ENCODE measurements at regions not wholly inside any gene's neighbourhood (a gene's known extent, or its start where the extent isn't known, plus 50 kb on each side); places are given as distances from the start of the nearest gene placed in this dataset.
A peak's percentile ranks its signal among the peaks of the same experiment; 100 is the strongest.

DNA sequence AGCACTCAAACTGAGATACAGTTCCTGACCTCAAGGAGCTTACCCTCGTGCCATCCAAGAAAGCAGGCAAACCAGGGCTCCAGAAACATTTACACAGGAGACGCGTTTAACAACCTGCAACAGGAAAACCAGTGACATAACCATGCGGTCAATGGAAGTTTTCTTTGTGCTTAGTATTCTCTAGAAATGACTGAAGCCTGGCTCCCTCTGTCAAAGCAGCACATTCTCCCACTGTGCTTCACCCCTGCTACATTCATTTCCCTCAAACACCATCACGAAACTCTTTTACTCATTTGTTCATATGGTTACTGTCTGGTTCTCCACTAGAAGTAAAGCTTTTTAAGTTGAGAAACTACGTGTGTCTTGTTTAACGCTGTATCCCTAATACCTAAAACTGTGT, 161.3 kb upstream of the CCND2 start (continued):
- TF ChIP-seq EED (IDR thresholded peaks at IDR 0.05; ENCODE audit: low read depth) (peak; percentile 98), SMAD5 (IDR thresholded peaks at IDR 0.05; ENCODE audit: low read depth) (no peak), FOXM1 (IDR thresholded peaks at IDR 0.05; ENCODE audit: low read depth, low read length) (peak; percentile 84; the same call in 1 of the 2 replicates), CHD4 (IDR thresholded peaks at IDR 0.05) (no peak), CBX5 (IDR thresholded peaks at IDR 0.05; ENCODE audit: low read depth) (0 out of 2 replicates have a peak, but pooled peaks have one; percentile 20), ZNF384 (IDR thresholded peaks at IDR 0.05; ENCODE audit: borderline replicate concordance, low read depth, low read length) (no peak), YBX1 (IDR thresholded peaks at IDR 0.05) (no peak), NFXL1 (IDR thresholded peaks at IDR 0.05; ENCODE audit: borderline replicate concordance) (no peak), TAF1 (IDR thresholded peaks at IDR 0.05; ENCODE audit: borderline replicate concordance, low read depth, low read length) (no peak)
- TF ChIP-seq, protein P1, sequence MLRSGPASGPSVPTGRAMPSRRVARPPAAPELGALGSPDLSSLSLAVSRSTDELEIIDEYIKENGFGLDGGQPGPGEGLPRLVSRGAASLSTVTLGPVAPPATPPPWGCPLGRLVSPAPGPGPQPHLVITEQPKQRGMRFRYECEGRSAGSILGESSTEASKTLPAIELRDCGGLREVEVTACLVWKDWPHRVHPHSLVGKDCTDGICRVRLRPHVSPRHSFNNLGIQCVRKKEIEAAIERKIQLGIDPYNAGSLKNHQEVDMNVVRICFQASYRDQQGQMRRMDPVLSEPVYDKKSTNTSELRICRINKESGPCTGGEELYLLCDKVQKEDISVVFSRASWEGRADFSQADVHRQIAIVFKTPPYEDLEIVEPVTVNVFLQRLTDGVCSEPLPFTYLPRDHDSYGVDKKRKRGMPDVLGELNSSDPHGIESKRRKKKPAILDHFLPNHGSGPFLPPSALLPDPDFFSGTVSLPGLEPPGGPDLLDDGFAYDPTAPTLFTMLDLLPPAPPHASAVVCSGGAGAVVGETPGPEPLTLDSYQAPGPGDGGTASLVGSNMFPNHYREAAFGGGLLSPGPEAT (IDR thresholded peaks at IDR 0.05; ENCODE audit: low read depth), result 0 out of 2 replicates have a peak, but pooled peaks have one; percentile 13
- TF ChIP-seq, protein P2, sequence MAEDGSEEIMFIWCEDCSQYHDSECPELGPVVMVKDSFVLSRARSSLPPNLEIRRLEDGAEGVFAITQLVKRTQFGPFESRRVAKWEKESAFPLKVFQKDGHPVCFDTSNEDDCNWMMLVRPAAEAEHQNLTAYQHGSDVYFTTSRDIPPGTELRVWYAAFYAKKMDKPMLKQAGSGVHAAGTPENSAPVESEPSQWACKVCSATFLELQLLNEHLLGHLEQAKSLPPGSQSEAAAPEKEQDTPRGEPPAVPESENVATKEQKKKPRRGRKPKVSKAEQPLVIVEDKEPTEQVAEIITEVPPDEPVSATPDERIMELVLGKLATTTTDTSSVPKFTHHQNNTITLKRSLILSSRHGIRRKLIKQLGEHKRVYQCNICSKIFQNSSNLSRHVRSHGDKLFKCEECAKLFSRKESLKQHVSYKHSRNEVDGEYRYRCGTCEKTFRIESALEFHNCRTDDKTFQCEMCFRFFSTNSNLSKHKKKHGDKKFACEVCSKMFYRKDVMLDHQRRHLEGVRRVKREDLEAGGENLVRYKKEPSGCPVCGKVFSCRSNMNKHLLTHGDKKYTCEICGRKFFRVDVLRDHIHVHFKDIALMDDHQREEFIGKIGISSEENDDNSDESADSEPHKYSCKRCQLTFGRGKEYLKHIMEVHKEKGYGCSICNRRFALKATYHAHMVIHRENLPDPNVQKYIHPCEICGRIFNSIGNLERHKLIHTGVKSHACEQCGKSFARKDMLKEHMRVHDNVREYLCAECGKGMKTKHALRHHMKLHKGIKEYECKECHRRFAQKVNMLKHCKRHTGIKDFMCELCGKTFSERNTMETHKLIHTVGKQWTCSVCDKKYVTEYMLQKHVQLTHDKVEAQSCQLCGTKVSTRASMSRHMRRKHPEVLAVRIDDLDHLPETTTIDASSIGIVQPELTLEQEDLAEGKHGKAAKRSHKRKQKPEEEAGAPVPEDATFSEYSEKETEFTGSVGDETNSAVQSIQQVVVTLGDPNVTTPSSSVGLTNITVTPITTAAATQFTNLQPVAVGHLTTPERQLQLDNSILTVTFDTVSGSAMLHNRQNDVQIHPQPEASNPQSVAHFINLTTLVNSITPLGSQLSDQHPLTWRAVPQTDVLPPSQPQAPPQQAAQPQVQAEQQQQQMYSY (CRISPR knock-in tag; IDR thresholded peaks at IDR 0.05), result no peak
- TF ChIP-seq, protein P3, sequence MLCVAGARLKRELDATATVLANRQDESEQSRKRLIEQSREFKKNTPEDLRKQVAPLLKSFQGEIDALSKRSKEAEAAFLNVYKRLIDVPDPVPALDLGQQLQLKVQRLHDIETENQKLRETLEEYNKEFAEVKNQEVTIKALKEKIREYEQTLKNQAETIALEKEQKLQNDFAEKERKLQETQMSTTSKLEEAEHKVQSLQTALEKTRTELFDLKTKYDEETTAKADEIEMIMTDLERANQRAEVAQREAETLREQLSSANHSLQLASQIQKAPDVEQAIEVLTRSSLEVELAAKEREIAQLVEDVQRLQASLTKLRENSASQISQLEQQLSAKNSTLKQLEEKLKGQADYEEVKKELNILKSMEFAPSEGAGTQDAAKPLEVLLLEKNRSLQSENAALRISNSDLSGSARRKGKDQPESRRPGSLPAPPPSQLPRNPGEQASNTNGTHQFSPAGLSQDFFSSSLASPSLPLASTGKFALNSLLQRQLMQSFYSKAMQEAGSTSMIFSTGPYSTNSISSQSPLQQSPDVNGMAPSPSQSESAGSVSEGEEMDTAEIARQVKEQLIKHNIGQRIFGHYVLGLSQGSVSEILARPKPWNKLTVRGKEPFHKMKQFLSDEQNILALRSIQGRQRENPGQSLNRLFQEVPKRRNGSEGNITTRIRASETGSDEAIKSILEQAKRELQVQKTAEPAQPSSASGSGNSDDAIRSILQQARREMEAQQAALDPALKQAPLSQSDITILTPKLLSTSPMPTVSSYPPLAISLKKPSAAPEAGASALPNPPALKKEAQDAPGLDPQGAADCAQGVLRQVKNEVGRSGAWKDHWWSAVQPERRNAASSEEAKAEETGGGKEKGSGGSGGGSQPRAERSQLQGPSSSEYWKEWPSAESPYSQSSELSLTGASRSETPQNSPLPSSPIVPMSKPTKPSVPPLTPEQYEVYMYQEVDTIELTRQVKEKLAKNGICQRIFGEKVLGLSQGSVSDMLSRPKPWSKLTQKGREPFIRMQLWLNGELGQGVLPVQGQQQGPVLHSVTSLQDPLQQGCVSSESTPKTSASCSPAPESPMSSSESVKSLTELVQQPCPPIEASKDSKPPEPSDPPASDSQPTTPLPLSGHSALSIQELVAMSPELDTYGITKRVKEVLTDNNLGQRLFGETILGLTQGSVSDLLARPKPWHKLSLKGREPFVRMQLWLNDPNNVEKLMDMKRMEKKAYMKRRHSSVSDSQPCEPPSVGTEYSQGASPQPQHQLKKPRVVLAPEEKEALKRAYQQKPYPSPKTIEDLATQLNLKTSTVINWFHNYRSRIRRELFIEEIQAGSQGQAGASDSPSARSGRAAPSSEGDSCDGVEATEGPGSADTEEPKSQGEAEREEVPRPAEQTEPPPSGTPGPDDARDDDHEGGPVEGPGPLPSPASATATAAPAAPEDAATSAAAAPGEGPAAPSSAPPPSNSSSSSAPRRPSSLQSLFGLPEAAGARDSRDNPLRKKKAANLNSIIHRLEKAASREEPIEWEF (IDR thresholded peaks at IDR 0.05; ENCODE audit: insufficient replicate concordance, low read depth, low read length), result no peak
- TF ChIP-seq, protein P4, sequence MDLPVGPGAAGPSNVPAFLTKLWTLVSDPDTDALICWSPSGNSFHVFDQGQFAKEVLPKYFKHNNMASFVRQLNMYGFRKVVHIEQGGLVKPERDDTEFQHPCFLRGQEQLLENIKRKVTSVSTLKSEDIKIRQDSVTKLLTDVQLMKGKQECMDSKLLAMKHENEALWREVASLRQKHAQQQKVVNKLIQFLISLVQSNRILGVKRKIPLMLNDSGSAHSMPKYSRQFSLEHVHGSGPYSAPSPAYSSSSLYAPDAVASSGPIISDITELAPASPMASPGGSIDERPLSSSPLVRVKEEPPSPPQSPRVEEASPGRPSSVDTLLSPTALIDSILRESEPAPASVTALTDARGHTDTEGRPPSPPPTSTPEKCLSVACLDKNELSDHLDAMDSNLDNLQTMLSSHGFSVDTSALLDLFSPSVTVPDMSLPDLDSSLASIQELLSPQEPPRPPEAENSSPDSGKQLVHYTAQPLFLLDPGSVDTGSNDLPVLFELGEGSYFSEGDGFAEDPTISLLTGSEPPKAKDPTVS (IDR thresholded peaks at IDR 0.05; ENCODE audit: low read depth, low read length), result no peak
- TF ChIP-seq, protein P5, sequence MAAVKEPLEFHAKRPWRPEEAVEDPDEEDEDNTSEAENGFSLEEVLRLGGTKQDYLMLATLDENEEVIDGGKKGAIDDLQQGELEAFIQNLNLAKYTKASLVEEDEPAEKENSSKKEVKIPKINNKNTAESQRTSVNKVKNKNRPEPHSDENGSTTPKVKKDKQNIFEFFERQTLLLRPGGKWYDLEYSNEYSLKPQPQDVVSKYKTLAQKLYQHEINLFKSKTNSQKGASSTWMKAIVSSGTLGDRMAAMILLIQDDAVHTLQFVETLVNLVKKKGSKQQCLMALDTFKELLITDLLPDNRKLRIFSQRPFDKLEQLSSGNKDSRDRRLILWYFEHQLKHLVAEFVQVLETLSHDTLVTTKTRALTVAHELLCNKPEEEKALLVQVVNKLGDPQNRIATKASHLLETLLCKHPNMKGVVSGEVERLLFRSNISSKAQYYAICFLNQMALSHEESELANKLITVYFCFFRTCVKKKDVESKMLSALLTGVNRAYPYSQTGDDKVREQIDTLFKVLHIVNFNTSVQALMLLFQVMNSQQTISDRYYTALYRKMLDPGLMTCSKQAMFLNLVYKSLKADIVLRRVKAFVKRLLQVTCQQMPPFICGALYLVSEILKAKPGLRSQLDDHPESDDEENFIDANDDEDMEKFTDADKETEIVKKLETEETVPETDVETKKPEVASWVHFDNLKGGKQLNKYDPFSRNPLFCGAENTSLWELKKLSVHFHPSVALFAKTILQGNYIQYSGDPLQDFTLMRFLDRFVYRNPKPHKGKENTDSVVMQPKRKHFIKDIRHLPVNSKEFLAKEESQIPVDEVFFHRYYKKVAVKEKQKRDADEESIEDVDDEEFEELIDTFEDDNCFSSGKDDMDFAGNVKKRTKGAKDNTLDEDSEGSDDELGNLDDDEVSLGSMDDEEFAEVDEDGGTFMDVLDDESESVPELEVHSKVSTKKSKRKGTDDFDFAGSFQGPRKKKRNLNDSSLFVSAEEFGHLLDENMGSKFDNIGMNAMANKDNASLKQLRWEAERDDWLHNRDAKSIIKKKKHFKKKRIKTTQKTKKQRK (IDR thresholded peaks at IDR 0.05; ENCODE audit: low read depth, low read length), result no peak
